GM19324 (cell line): ENCODE measurements at regions not wholly inside any gene's neighbourhood (a gene's known extent, or its start where the extent isn't known, plus 50 kb on each side); places are given as distances from the start of the nearest gene placed in this dataset.
A peak's percentile ranks its signal among the peaks of the same experiment; 100 is the strongest.
"Not testable (repeated sequence)": the region's sequence is repeated elsewhere in the genome, so short reads cannot be mapped to it uniquely, and the experiment has no call there.

ENCODE experiments used
- ATAC-seq: cut with Tn5 transposase; IDR thresholded peaks from one replicate; pipeline ENCODE4 v1.9.1; 2021; ENCODE audit warnings: mild to moderate bottlenecking, moderate library complexity; ENCODE audit not compliant: unreplicated experiment, low FRiP score

GRCh38 chr18:9008709-9009635 lies 93.5 kb upstream of the NDUFV2 start:
- ATAC-seq: no peak

DNA sequence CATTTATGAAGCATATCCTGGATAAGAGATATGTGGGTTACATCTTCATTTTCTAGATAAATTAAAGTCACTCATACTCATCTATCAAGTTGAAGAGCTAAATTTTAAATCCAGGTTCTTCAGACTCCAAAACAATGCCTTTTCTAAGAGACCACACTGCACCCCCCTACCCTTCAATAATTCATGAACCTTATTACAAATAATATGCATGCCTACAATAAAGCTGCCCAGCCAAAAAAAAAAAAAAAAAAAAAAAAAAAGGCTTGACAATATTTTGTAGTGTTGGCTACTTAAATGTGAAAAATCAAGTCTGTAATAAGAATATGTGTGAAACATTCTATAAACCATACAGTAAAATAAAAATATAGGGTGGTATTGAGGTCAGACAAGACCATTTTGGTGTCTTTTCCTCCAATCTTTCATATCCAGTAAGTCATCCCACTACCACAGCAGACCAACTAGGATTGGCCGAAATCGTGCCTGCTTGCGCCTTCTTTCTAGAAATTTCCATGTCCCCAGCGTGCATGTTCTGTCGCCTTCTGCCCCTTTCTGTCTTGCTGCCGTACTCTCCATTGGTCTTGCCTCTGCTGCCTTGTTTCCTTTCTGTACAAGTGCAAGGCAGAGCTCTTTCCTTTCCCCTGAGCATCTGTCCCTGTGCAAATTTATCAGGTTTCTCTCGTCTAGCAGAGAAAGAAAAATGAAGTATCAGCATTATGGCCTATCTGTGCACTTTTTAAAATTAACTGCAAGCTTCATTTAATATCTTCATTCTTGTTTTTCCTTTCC lies 92.6 kb upstream of the NDUFV2 start:
- no peak for ATAC-seq

DNA sequence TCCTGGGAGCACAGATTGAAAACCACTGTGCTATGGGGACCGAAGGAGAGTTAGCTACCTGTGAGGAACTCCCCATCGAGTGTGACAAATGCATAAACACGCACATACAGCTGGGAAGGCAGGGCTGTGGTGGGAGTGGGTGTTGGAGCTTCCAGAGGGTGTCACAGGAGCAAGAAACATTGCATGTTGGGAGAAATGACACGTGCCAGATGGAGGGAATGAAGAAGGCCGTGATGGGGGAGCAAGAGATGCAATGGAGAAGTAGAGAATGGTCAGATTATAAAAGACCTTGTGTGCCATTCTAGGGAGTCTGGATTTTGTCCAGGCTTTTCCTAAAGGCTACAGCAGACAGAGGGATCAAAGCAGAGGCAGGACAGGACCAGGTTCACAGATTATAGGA lies 91.1 kb upstream of the NDUFV2 start:
- ATAC-seq: no peak

DNA sequence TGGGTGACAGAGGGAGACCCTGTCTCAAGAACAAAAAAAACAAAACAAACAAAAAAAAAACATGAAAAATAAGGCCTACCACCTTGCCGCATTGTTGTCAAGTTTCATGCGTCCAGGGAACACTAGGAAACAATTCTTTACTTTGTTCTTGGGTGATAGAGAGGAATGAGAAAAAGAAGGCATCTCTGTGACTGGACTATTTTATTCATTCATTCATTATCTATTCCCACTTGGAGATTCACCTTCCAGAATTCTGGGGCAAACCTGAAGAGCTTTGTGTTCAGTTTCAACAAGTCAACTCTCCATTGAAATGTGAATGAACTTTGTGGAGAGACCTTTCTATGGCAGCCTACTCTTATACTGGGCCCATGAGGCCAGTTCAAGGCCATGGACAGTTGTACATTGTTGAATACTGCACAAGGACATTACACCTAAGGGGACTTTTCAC lies 88.5 kb upstream of the NDUFV2 start:
- no peak for ATAC-seq

- no peak for ATAC-seq
These were observed 86.8 kb upstream of the NDUFV2 start for GRCh38 chr18:9015689-9016088.

DNA sequence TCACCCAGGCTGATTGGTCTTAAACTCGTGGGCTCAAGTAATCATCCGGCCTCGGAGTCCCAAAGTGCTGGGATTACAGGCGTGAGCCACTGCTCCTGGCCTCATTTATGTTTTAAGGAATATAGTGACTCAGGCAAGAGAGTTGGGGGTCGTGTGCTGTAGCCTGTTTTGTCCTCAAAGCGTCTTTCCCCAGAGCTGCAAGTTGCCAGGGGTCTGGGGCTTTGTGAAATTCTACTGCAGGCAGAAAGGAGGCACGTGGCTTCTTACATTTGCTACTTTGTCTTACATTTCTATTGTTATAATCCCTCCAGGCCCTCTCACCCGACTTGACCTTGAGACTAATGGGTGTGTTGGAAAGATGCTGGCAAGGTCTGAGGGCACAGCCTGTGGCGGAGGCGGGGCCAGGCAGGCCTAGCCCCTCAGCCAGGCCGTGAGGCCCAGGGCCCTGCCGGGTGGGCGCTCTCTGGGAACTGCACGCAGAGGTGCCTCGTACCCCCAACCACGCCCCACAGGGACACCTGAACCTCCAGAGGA lies 85.8 kb upstream of the NDUFV2 start:
- ATAC-seq: peak; percentile 38

- ATAC-seq: peak; percentile 71
These were observed 85.2 kb upstream of the NDUFV2 start for GRCh38 chr18:9017167-9017904.

DNA sequence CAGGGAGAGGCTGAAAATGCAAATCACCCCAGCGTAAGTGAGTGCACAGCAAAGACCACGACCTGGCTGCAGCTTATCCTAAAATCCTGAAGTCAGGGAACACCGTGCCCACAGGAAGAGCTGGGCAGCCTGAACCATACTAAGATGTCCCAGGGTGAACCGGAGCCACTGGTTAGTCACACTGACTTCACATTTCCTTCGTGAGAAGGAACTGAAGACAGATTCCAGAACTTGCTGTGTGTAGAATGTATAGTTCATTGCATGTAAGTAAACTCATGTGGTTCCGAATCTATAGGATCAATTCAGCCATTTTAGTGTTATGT lies 84.6 kb upstream of the NDUFV2 start:
- peak; percentile 4 for ATAC-seq

- ATAC-seq: no peak
These were observed 83.4 kb upstream of the NDUFV2 start for GRCh38 chr18:9019135-9019534.

- no peak for ATAC-seq
These were observed 82.3 kb upstream of the NDUFV2 start for GRCh38 chr18:9020221-9020620.

DNA sequence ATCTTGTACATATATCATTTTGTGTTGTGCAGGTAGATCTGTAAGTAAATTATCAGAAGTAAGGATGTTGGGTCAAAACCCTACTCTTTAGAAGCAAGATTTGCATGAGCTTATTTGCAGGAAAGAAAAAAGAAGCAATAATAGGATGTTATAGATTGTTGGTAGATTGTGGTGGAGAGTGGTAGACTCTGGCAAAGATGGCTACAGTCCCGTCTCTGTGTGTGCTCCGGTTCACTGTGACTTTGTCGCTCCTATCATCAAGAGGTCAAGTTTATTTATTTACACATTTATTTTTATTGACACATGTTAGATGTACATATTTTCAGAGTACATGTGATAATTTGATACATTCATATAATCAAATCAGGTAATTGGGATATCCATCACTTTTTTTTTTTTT lies 81.0 kb upstream of the NDUFV2 start:
- no peak for ATAC-seq

DNA sequence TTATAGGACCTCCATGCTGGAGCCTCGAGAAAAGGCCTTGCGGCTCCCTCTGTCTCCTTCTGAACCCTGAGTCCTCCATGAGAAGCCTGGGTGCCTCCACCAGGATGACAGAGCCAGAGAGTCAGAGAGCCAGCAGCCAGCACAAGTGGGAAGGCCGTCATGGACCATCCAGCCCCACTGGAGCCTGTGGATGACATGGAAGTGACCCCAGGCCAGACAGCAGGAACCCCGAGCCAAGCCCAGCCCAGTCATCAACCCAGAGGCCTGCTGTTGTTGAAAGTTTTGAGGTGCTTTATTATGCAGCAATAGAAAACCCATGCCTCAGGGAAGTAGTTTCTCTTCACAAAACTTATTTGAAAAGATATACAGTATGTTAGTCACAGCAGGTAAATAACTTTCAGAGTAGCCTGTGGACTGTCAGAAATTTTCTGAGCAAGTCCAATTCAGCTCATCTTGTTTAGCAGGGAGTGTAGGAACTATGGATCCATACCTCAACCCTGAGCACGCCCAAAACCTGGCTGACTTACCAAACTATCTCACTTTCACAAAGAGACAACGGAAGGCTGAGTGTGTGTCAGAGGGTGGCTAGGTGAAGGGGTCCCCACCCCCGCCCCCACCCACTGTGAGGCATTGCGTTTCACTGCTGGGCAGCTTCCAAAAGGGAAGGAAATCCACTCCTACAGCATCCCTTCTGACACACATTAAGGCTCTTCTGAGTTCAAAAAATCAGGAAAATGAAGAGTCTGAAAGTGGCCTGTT lies 79.9 kb upstream of the NDUFV2 start:
- no peak for ATAC-seq

DNA sequence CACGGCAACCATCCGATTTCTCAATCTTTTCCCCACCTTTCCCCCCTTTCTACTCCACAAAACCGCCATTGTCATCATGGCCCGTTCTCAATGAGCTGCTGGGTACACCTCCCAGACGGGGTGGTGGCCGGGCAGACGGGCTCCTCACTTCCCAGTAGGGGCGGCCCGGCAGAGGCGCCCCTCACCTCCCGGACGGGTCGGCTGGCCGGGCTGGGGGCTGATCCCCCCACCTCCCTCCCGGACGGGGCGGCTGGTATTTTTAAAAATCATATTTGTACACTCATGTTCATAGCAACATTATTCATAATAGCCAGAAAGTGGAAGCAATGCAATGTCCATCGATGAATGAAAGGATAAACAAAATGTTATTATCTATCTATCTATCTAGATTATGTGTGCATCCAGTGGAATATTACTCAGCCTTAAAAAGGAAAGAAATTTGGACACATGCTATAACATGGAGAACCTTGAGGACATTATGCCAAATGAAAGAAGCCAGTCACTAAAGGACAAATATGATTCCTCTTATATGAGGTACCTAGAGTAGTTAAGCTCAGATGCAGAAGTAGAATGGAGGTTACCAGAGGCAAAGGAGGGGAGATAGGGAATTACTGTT lies 78.4 kb upstream of the NDUFV2 start:
- ATAC-seq: not testable (repeated sequence)

GRCh38 chr18:9025091-9025838 lies 77.2 kb upstream of the NDUFV2 start:
- no peak for ATAC-seq

- ATAC-seq: no peak
These were observed 73.4 kb upstream of the NDUFV2 start for GRCh38 chr18:9029131-9029530.

- no peak for ATAC-seq
These were observed 70.0 kb upstream of the NDUFV2 start for GRCh38 chr18:9032519-9032918.

DNA sequence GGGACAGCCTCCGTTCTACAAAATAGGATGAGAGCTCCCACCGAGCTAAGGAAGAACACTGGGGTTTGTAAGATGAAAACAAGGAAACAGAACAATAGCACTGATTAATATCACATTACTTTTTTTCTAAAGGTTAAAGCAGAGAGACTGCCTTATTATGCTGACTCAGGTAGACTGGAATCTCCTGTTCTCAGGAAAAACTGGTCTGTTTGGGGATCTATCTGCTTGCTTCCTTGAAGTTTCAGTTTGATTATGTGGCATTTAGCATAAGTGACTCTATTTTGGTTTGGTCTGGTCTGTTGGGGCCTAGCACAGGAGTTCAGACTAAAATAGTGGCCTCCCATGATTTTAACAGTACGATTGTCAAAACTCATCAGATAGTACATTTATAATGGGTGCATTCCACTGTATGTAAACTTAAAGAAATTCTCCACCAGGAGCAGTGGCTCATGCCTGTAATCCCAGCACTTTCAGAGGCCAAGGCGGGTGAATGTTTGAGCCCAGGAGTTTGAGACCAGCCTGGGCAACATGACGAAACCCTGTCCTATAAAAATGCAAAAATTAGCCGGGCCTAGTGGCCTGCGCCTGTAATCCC lies 64.1 kb upstream of the NDUFV2 start:
- ATAC-seq: no peak

- ATAC-seq: no peak
These were observed 62.9 kb upstream of the NDUFV2 start for GRCh38 chr18:9039441-9040071.
